ENCODE measurements at regions not wholly inside any gene's neighbourhood (a gene's known extent, or its start where the extent isn't known, plus 50 kb on each side); places are given as distances from the start of the nearest gene placed in this dataset.

DNA sequence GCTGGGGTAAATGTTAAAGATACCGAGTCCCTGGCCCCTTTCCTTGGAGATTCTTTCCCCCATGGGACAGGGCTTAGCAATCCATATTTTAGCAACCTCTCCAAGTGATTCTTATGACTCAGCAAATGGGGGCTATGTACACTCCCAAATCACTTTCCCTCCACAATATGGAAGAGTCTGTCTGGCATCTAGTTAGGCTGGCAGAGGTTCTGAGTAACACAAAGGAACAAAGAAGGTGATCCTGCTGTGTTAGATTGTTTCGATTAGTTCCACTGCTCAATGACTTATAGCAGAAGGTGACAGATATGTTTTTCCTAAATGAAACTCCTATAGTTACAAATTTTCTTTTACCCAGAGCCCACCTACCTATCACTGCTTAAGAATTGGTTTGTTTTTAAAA, 154.0 kb upstream of the SYT13 start:
- no peak for DNase-seq (ENCODE audit: low read depth in 3 of 3)

DNA sequence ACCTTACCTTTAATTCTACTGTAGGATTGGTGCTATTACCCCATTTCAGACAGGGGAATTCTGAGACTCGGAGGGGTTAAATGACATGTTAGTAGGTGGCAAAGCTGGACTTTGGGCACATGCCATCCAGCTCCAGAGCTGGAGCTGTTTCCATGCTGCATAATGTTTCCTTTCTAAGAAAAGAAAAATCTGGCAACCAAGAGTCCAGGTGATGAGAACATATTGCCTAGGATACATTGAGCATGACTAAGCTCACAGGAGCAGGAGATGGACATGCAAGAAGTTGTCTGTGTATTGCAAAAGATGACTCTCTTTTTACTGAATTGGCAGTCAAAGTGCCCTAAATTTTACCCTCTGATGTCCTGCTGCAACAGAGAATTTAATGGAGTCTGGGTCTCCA, 150.8 kb upstream of the SYT13 start:
- DNase-seq (ENCODE audit: low read depth in 3 of 3): no peak

DNA sequence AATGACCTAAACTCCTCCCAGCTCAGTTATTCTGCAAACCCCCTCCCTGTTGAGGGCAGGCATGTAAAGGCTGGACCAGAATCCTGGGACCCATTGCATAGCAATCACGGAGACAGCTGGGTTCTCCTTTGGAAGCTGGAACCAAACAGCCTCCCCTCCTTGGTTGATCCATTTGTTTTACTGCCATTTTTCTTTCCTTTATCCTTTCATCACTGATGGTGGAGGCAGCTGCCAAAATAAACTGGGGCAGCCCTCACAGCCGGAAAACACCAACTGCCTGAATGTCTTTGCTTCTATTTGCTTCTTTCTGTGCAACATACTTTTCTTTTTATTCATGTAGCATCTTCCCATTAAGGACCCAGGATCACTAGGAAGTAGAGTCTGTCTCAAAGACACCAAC, 150.0 kb upstream of the SYT13 start:
- no peak for DNase-seq (ENCODE audit: low read depth in 3 of 3)

DNA sequence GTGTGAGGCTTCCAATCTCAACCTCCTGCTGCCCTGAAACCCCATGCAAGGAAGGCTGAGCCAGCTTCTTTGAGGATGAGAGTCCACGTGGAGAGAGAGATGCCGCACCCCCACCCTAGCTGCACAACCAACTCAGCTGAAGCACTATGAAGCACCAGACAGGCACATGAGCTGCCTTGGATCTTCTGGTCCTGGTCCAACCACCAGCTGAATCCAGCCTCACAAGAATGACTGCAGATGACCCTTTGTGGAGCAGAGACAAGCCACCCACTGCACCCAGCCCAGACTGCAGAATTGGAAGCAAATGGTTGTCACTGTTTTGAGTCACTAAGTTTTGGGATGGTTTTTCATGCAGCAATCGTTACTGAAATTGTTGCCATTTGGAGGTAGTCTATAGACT, 149.6 kb upstream of the SYT13 start:
- no peak for DNase-seq (ENCODE audit: low read depth in 3 of 3)

DNA sequence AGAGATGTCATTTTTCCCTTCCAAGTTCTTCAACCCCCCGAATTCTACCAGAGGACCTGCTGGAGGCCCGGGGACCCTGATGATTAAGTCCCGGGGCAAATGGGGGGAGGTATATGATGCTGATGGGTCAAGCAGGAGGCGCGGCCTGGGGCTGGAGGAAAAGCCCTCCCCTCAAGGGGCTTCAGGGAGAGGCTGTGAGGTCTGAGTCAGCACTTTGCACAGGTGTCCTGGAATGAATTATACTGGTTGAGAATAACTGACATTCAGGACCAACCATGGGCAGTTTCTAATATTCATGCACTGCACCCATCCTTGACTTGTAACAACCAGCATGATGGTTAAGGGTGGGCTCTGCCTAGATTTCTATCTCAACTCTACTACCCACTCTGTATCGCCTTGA, 146.8 kb upstream of the SYT13 start:
- DNase-seq (ENCODE audit: low read depth in 3 of 3): no peak

DNA sequence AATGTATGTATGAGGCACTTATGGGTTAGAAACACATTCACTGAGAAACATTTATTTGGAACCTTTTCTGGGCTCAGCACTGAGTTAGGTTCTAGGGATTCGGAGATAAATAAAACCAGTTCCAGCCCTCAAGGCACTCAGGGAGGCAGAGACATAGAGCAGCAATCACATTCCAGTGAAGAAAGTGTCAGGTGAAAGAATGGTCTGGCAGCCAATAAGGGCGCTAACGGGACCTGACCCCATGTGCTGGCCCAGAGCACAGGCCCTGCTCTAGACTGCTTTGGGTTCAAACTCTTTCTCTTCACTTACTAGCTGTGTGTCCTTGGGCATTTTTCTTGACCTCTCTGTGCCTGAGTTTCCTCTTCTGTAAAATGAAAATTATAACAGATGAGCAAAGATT, 146.0 kb upstream of the SYT13 start:
- DNase-seq (ENCODE audit: low read depth in 3 of 3): no peak

DNA sequence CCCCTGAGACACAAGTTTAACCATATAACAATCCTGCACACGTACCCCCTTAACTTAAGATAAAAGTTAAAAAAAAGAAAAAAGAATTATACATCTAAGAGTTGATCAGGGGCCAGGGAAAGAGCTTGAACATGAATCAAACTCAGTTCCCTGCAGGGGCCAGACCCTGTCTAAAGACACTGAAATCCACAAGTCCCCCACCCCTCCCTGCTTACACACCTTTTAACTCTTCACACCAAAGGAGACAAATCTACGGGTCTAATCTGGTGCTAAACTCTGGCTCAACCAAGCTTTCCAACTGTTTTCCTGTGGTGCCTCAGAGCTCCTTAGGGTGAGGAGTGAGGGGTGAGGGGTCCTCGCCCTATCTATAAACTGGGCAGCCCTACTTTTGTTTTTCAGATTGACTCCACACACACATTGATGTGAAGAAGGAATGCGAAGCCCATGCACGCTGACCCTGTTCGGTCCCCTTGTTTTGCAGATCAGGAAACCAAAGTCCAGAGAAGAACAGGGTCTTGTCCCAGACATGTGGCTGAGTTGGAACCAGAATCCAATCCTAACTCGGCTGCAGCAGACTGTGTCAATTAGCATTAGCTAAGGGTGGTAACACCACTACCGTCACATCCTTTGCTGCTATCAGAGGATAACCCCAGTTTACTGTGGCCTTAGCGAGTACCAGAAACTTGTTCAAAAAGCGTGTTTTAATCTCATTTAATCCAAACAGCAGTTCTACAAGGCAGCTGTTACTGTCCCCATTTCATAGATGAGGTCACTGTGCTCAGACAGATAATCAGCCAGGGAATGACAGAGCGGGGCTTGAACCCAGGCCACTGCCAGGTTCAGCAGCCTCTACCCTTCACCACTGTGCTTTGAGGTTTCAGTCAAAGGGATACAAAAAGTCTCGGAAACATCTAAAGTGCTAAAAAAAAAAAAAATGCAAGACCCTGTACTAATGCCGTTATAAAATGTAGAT, 145.2 kb upstream of the SYT13 start:
- DNase-seq (ENCODE audit: low read depth in 3 of 3): no peak

DNA sequence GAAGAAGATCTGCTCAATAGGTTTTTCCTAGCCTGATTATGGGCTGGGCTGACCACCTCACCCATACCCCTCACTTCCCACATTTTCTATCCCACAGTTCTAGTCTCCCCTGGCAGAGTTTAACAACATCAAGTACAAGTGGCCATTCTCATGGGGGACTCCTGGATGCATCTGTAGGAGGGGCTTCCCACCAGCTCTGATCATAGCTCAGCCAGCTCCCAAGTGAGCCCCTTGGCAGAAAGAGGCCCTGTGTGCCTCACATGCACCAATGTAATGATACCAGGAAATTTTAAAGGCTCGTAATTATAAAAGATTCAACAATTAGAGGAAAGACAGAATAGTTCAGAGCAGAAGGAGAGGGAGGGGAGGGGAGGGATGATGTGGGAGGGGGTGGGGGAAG, 144.2 kb upstream of the SYT13 start:
- no peak for DNase-seq (ENCODE audit: low read depth in 3 of 3)

DNA sequence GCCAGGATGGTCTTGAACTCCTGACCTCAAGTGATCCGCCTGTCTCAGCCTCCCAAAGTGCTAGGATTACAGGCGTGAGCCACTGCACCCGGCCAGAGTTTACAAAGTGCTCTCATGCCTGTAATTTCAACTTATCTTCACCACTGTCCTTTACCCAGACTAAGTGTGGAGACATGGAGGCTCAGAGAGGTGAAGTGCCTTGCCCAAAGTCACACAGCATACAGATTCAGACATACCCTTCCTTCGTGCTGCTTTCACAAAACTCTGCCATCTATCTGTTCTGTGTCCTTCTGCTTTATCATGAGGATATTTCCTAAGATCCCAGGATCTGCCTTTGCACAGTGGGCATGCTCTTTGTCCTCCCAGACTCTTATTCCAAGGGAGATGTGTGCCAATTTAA, 143.6 kb upstream of the SYT13 start:
- DNase-seq (ENCODE audit: low read depth in 3 of 3): no peak

DNA sequence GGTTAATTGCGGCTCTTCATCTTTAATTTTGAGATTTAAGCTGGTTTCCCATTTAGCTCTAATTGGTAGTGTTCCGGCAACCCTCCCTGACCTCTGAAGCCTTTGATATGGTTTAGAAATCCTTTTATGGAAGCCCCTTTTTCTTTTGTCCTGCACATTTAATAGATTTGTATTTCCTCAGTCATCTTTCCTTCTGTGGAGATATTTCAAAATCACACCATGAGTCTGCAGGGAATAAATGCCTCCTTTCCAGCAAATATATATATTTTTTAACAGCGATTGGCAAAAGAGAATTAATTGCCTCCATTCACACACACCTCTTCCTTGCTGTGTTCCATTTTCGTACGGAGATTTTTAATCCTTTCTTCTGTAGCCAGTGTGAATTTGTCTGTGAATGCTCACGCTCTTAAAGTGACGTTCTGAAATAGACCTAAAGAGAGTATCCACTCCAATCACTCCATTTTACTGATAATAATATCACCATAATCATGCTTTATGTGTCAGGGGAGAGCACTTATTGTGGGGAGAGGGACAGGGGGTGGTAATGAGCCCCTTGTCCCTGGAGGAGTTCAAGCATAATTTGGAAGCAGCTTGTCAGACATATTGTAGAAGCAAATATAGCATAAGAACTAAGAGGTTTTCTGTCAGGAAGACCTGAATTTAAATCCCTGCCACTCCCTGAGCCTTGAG, 142.5 kb upstream of the SYT13 start:
- DNase-seq (ENCODE audit: low read depth in 3 of 3): no peak

DNA sequence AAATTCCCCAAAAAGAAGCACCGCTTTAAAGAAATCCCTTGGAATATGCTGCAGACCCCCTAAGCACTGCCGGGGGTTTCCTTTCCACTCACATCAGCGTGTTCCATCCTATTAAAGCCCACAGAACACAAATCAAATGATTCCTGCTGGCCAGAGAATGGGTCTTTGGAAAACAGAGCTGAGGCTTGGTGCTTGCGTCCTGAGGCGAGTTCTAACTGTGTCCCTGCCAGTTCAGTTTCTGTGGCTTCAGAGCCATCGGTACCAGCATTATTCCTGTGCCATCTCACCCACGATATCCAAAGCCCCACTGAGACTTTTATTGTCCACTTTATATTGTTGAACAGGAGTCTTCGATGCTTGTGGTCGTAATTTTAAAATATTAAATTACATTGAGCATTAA, 142.0 kb upstream of the SYT13 start:
- DNase-seq (ENCODE audit: low read depth in 3 of 3): no peak

DNA sequence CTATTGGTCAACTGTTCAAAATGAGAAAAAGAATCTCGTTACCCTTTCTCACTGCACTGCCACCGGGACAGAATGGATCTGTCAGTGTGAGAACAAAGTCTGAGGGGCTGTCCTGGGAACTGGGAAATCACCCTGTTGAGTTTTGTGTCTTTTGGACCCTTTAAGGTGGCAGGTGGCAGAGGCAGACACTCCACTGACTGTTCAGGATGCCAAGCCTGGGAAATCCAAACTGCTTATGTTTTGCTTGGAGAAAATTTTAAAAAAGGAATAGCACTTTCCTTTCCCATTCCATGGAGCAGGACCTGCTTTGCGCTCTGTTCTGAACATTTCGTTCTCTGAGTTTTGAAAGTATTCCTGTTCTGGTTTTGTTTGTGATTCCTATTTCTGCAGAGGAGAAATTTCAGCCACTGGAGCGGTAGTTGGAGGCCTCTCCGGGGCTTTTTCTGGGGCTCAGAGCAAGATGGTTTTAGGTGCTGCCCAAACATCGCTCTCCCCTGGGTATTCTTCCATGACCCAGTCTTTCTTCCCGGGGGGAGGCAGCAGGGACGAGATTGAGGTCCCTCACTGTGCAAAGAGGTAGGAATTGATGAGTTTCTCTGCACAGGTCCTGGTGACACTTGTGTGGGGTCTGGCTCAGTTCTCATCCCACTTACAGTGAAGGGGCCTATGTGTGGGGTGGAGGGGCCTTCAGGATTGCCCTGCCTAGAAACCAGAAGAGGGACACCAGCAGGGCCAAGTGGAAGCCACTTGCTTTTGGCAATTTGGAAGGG, 138.5 kb upstream of the SYT13 start:
- no peak for DNase-seq (ENCODE audit: low read depth in 3 of 3)

DNA sequence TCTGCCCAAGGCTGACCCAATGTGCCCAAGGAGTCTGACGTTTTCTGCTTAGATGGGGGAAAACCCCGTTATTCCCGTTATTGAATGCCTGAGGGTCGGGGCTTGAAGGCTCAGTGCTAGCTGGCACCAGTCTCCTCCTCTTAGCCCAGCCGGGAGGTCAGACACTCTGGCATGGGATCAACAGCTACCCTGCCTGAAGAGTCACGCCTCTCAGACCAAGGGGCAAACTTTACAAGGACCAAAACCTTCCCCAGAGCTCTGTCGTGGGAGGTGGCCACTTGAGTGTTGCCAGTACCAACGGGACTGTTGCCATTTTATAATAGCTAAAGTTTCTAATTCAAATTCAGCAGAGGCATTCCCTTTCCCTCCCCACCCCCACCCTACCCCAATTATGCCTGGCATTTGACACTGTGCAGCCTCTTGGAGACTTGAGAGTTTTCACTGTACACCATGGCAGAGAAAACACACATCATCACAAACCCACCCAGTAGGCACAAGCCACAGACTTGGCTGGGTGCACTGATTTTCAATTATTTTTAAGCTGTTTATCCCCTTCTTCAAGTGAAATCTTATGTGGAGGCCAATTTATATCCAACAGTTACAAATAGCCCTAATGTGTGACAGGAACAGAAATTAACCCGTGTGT, 137.5 kb upstream of the SYT13 start:
- no peak for DNase-seq (ENCODE audit: low read depth in 3 of 3)

DNA sequence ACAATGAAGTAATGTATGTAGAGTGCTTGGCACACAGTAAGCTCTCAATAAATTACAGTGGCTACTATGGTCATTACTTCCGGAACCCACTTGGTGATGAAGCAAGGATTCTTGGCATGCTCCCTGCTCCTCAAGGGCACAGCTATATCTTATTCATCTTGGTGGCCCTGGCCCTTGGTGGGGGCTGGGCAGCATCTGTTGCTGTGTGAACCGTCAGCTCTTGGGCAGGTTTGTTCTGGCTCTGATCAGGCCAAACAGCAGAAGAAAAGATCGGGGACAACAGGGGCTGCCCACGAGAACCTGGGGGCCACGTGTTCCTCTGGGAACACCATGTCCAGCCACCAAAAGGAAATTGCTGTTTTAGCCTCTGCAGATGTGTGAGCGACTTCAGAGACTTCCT, 136.9 kb upstream of the SYT13 start:
- no peak for DNase-seq (ENCODE audit: low read depth in 3 of 3)

DNA sequence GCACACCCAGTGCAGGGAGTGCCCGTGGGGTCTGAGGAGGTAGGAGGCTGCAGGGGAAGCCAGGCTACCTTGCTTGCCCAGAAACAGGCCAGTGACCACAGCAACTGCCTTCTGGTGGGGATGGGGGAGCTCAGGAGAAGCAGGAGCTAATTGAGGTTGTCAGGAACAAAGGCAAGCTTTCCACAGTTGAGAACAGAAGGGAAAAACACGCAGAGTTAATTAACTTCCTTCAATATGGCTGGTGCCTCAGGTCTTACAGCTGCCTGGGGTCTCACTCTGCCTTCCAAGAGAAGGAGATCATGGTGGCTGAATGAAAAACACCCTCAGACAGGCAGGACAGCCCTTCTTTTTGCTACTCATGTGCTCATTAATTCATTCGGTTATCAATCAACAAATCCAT, 127.9 kb upstream of the SYT13 start:
- no peak for DNase-seq (ENCODE audit: low read depth in 3 of 3)

DNA sequence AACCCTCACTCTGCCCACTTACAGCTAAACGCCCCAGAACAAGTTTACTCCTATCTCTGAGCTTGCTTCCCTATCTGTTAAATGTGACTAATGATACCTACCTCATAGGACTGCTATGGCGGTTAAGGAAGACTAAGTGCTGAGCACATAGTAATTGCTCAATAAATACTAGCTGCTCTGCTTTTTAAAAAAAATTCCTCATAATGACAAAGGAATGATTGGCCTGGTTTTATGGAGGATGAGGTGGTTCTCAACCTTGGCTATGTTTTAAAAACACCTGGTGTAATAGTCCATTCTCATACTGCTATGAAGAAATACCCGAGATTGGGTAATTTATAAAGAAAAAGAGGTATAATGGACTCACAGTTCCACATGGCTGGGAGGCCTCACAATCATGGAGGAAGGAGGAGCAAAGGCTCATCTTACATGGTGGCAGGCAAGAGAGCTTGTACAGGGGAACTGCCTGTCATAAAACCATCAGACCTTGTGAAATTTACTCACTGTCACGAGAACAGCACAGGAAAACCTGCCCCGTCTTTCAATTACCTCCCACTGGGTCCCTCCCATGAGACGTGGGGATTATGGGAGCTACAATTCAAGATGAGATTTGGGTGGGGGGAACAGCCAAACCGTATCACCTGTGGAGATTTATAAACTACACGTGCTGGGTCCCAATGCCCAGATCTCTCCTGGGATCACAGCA, 127.2 kb upstream of the SYT13 start:
- no peak for DNase-seq (ENCODE audit: low read depth in 3 of 3)

DNA sequence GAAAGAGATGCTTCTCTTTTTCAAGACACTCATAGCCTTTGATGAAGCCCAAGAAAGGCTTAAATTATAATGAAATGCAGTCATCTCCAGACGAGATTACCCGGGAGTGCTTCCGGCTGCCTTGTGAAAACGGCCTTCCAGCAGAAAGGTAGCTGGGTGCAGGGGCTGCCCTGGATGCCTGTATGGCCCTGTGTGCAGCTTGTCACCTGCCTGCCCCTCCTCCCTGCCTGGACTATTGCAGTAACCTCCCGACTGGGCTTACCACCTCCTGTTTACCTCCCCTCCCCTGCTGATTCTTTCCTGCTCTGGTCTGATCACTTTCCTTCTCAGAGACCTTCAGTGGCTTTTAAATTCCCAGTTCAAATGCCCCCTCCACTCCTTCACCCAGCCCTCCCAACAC, 126.4 kb upstream of the SYT13 start:
- DNase-seq (ENCODE audit: low read depth in 3 of 3): no peak

DNA sequence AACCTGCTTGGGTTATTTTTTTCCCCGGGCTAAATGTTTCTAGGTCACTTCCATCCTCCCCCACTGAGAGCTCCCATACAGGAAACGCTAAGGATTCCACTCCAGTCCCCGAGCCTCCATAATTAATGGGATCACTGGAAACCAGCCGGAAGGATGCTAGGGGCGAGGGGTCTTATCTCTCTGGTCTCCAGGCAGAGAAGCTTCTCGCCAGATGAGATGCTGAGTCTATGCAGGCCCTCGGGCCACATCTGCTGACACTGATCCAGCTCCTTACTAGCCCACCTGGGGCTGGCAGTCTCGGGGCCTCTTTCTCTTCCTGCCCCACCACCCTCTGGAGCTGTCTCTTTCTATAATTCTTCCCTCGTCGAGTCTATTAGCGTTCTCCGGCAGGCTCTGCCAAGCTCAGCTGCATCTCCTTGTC, 125.9 kb upstream of the SYT13 start:
- DNase-seq (ENCODE audit: low read depth in 3 of 3): no peak

DNA sequence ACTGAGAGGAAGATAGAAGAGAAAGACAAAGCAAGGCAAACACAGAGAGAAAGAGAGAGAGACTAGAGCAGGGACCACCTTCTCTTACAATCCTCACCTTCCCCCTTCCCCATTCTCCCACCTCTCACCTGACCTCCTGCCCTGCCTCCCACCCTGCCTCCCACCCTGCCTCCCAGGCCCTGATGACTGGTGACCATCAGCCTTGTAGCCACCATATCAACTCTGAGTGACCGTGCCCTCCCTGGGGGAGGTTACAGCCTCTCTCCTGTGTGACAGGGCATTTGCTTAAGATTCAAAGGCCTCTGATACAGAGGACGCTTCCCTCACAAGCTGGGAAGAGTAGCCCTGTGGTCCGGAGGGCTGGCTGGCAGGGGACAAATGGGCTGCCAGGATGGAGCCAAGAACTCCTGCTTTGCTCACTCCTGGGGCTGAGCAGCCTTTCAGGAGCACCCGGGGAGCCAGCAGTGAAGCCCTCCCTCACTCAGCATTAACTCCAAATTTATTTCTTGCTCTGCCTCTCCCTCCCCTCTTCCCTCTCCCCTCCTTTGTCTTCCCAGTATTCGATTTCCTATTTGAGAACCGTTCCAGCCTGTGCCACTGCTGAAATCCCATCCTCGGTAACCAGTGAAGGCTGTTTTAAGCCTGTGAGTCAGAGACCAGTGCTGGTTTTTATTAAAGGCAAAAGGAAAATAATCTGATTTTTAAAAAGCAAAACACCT, 125.2 kb upstream of the SYT13 start:
- DNase-seq (ENCODE audit: low read depth in 3 of 3): no peak

DNA sequence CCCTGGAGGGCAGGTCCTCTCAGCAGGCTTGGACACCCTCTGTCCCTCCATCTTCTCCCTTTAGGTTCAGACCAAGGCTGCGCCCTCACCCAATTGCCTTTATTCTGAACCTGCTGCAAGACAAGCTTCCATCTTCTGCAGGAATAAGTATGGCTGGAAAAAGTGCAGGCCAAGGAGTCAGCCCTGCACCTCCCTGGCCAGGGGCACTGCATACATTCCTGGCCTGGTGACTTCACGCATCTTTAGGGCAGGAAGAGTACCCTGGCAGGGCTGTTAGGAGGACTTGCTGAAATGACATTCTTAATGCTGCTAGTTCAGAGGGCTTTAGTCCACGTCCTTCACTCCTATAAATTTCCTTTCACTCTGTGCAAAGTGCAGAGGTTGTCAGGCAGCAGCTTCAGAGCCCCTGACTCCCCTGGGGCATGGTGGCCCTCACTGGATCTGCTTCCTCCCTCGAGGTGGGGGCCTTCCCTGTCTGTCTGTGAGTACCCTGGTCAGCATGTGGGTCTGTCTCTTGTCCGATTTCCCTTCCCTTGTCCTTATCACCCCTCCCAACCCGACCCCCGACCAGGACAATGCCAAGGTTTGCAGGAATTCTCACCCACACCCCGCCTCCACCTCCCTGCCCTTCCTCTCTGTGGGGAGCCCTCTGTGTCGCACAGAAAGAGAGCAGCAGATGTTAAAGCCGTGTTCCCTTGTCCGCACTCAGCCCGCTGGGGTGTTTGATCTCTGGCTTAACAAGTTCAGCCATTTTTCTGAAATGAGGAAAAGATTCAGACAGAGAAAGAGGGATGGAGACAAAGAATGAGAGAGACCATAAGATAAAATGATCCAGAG, 124.5 kb upstream of the SYT13 start:
- no peak for DNase-seq (ENCODE audit: low read depth in 3 of 3)

All from stimulated activated CD4-positive, alpha-beta T cell treated with anti-CD3 and anti-CD28 coated beads, TNF-alpha, amount 100 ng/mL, for 24 hours (primary cell).